HG03432 (cell line): ENCODE measurements at regions not wholly inside any gene's neighbourhood (a gene's known extent, or its start where the extent isn't known, plus 50 kb on each side); places are given as distances from the start of the nearest gene placed in this dataset.

Experiments
- ATAC-seq: cut with Tn5 transposase; IDR thresholded peaks from one replicate; pipeline ENCODE4 v1.9.1; 2021; ENCODE audit warnings: mild to moderate bottlenecking, moderate library complexity; ENCODE audit not compliant: unreplicated experiment

- ATAC-seq = no peak
These were observed 95.4 kb upstream of the CDKN3 start for GRCh38 chr14:54301359-54301758.

- ATAC-seq = no peak
These were observed 90.0 kb upstream of the CDKN3 start for GRCh38 chr14:54306806-54307205.

- no peak for ATAC-seq
These were observed 87.2 kb upstream of the CDKN3 start for GRCh38 chr14:54309615-54310014.

GRCh38 chr14:54310151-54310850 lies 86.5 kb upstream of the CDKN3 start:
- ATAC-seq = no peak

- ATAC-seq = no peak
These were observed 86.0 kb upstream of the CDKN3 start for GRCh38 chr14:54310851-54311228.

- ATAC-seq = no peak
These were observed 84.5 kb upstream of the CDKN3 start for GRCh38 chr14:54312166-54312801.

GRCh38 chr14:54314365-54315104 lies 82.3 kb upstream of the CDKN3 start:
- no peak for ATAC-seq

GRCh38 chr14:54316652-54317051 lies 80.2 kb upstream of the CDKN3 start:
- no peak for ATAC-seq

- no peak for ATAC-seq
These were observed 79.4 kb upstream of the CDKN3 start for GRCh38 chr14:54317391-54317790.

- no peak for ATAC-seq
These were observed 74.6 kb upstream of the CDKN3 start for GRCh38 chr14:54322246-54322645.

- no peak for ATAC-seq
These were observed 74.0 kb upstream of the CDKN3 start for GRCh38 chr14:54322701-54323337.

- ATAC-seq = no peak
These were observed 71.0 kb upstream of the CDKN3 start for GRCh38 chr14:54325766-54326165.

GRCh38 chr14:54329082-54329695 lies 67.6 kb upstream of the CDKN3 start:
- peak; percentile 68 for ATAC-seq

- ATAC-seq = no peak
These were observed 65.9 kb upstream of the CDKN3 start for GRCh38 chr14:54330876-54331275.

- no peak for ATAC-seq
These were observed 65.3 kb upstream of the CDKN3 start for GRCh38 chr14:54331516-54331915.

GRCh38 chr14:54332490-54332889 lies 64.3 kb upstream of the CDKN3 start:
- no peak for ATAC-seq

GRCh38 chr14:54333511-54333910 lies 63.3 kb upstream of the CDKN3 start:
- ATAC-seq = no peak

GRCh38 chr14:54335569-54336155 lies 61.1 kb upstream of the CDKN3 start:
- ATAC-seq = no peak

- ATAC-seq = no peak
These were observed 59.5 kb upstream of the CDKN3 start for GRCh38 chr14:54337314-54337713.

GRCh38 chr14:54338696-54339317 lies 58.0 kb upstream of the CDKN3 start:
- no peak for ATAC-seq
